ENCODE measurements at regions not wholly inside any gene's neighbourhood (a gene's known extent, or its start where the extent isn't known, plus 50 kb on each side); places are given as distances from the start of the nearest gene placed in this dataset.
"Not testable (repeated sequence)": the region's sequence is repeated elsewhere in the genome, so short reads cannot be mapped to it uniquely, and the experiment has no call there.

- H3K27me3 Mint-ChIP-seq, result no peaks in the 10 kb centered on the region
- no peaks in the 10 kb centered on the region for H3K36me3 Mint-ChIP-seq (ENCODE audit: low read depth)
- H3K9me3 Mint-ChIP-seq, result no peaks in the 10 kb centered on the region
- no peak overlapping the region for H3K4me3 Mint-ChIP-seq
- CTCF ChIA-PET, result no interaction called here
- no peak overlapping the region for H3K27ac Mint-ChIP-seq
- no peak for ATAC-seq (ENCODE audit: low read depth)
- POLR2A ChIA-PET, result no interaction called here
- intact Hi-C loops (cut with micrococcal nuclease), result no loop called here
- H3K4me1 Mint-ChIP-seq, result no peaks in the 10 kb centered on the region
- TF ChIP-seq, protein P1, sequence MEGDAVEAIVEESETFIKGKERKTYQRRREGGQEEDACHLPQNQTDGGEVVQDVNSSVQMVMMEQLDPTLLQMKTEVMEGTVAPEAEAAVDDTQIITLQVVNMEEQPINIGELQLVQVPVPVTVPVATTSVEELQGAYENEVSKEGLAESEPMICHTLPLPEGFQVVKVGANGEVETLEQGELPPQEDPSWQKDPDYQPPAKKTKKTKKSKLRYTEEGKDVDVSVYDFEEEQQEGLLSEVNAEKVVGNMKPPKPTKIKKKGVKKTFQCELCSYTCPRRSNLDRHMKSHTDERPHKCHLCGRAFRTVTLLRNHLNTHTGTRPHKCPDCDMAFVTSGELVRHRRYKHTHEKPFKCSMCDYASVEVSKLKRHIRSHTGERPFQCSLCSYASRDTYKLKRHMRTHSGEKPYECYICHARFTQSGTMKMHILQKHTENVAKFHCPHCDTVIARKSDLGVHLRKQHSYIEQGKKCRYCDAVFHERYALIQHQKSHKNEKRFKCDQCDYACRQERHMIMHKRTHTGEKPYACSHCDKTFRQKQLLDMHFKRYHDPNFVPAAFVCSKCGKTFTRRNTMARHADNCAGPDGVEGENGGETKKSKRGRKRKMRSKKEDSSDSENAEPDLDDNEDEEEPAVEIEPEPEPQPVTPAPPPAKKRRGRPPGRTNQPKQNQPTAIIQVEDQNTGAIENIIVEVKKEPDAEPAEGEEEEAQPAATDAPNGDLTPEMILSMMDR (IDR thresholded peaks at IDR 0.05), result no peak
- no peak for DNase-seq
Observed at GRCh38 chr5:153373130-153373498, 117.4 kb upstream of the GRIA1 start.

DNA sequence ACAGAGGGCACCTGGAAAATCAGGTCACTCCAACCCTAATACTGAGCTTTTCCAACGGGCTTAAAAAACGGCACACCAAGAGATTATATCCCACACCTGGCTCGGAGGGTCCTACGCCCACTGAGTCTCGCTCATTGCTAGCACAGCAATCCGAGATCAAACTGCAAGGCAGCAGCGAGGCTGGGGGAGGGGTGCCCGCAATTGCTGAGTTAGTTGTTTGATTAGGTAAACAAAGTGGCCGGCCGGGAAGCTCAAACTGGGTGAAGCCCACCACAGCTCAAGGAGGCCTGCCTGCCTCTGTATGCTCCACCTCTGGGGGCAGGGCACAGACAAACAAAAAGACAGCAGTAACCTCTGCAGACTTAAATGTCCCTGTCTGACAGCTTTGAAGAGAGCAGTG is 108.8 kb upstream of the GRIA1 start:
- H3K27me3 Mint-ChIP-seq; H3K36me3 Mint-ChIP-seq (ENCODE audit: low read depth); H3K4me1 Mint-ChIP-seq; ATAC-seq (ENCODE audit: low read depth); intact Hi-C loops (cut with micrococcal nuclease); CTCF ChIA-PET; H3K9me3 Mint-ChIP-seq; DNase-seq; POLR2A ChIA-PET; H3K27ac Mint-ChIP-seq; H3K4me3 Mint-ChIP-seq: not testable (repeated sequence)

- Mint-ChIP-seq H3K27me3 (no peaks in the 10 kb centered on the region), H3K36me3 (ENCODE audit: low read depth) (no peaks in the 10 kb centered on the region), H3K4me1 (no peaks in the 10 kb centered on the region), H3K27ac (no peak overlapping the region), H3K9me3 (no peaks in the 10 kb centered on the region), H3K4me3 (no peak overlapping the region)
- TF ChIP-seq, protein P1 (IDR thresholded peaks at IDR 0.05), result no peak
- ChIA-PET CTCF (no interaction called here), POLR2A (no interaction called here)
- ATAC-seq (ENCODE audit: low read depth) (no peak), DNase-seq (no peak)
- intact Hi-C loops (cut with micrococcal nuclease), result no loop called here
Observed at GRCh38 chr5:153390569-153390968, 99.9 kb upstream of the GRIA1 start.

- intact Hi-C loops (cut with micrococcal nuclease), result no loop called here
- no peak for DNase-seq
- Mint-ChIP-seq H3K9me3 (no peaks in the 10 kb centered on the region), H3K4me3 (no peak overlapping the region), H3K27me3 (no peaks in the 10 kb centered on the region), H3K4me1 (no peaks in the 10 kb centered on the region), H3K27ac (no peak overlapping the region), H3K36me3 (ENCODE audit: low read depth) (no peaks in the 10 kb centered on the region)
- ATAC-seq (ENCODE audit: low read depth), result no peak
- TF ChIP-seq, protein P1 (IDR thresholded peaks at IDR 0.05), result no peak
- CTCF ChIA-PET, result no interaction called here
- POLR2A ChIA-PET, result no interaction called here
Observed at GRCh38 chr5:153399595-153399994, 90.9 kb upstream of the GRIA1 start.

GRCh38 chr5:153400931-153401330 is 89.5 kb upstream of the GRIA1 start:
- Mint-ChIP-seq H3K27ac (no peak overlapping the region), H3K27me3 (no peaks in the 10 kb centered on the region), H3K4me1 (no peaks in the 10 kb centered on the region), H3K36me3 (ENCODE audit: low read depth) (no peaks in the 10 kb centered on the region), H3K4me3 (no peak overlapping the region), H3K9me3 (no peaks in the 10 kb centered on the region)
- DNase-seq (no peak), ATAC-seq (ENCODE audit: low read depth) (no peak)
- intact Hi-C loops (cut with micrococcal nuclease), result no loop called here
- TF ChIP-seq, protein P1 (IDR thresholded peaks at IDR 0.05), result no peak
- ChIA-PET POLR2A (no interaction called here), CTCF (no interaction called here)

DNA sequence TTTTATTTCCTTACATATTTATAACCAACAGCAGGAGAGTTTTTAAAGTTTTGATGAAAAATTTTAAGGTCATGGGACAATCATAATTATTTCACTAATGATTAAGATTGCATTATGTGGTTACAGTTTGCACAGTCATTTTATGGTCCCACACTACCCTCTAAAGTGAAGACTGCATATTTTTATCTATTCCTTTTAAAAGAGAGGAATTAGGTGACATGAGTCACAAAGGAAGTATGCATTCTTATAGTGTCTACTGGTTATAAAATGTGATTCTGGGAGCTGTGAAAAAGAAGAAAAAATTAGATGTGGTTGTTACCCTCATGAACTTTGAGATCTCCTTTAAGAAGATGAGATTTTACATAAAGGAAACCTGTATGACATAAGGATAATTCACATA is 87.9 kb upstream of the GRIA1 start:
- ChIA-PET POLR2A (no interaction called here), CTCF (no interaction called here)
- H3K36me3 Mint-ChIP-seq (ENCODE audit: low read depth), result no peaks in the 10 kb centered on the region
- no peak overlapping the region for H3K4me3 Mint-ChIP-seq
- no peaks in the 10 kb centered on the region for H3K4me1 Mint-ChIP-seq
- DNase-seq, result no peak
- intact Hi-C loops (cut with micrococcal nuclease), result no loop called here
- no peaks in the 10 kb centered on the region for H3K9me3 Mint-ChIP-seq
- TF ChIP-seq, protein P1 (IDR thresholded peaks at IDR 0.05), result no peak
- no peaks in the 10 kb centered on the region for H3K27me3 Mint-ChIP-seq
- no peak for ATAC-seq (ENCODE audit: low read depth)
- no peak overlapping the region for H3K27ac Mint-ChIP-seq

All from activated B cell treated with CpG ODN at 0.5 μM for 24 hours (primary cell).